ENCODE measurements at regions not wholly inside any gene's neighbourhood (a gene's known extent, or its start where the extent isn't known, plus 50 kb on each side); places are given as distances from the start of the nearest gene placed in this dataset.

DNA sequence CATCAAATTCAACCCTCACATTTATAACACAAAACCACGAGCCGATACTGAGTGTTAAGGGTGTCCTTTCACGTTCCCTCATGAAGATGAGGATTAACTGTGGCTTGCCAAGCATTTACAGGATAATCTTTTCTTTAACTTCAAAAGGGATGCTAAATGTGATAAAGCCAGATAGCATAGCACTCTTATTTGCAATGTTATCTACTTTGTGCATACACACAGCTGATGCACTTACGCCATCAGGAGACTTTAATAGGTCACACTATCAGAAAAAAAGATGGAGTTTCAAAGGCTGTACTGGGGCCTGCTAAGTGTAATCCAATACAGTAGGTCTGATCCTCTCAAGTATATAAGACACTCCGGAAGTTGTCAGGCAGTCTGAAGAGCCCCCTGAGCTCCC lies 572.7 kb downstream of the PIK3C3 start:
- Histone ChIP-seq H3K4me1 (ENCODE audit: control insufficient read depth in 1 of 2, insufficient read depth in 2 of 2, low read length in 2 of 2) (no peaks in the 10 kb centered on the region), H3K27ac (ENCODE audit: low read depth in 1 of 2, low read length in 2 of 2) (no peak overlapping the region), H3K9me3 (ENCODE audit: control insufficient read depth, low read length) (peaks cover 4% of the 10 kb centered on the region), H3K36me3 (ENCODE audit: control insufficient read depth in 1 of 2, insufficient read depth in 2 of 2, low read length in 1 of 2) (no peaks in the 10 kb centered on the region), H3K27me3 (ENCODE audit: control insufficient read depth in 1 of 2, insufficient read depth in 2 of 2, low read length in 1 of 2) (no peaks in the 10 kb centered on the region), H3K4me3 (ENCODE audit: low read length in 2 of 2) (no peak overlapping the region)
- intact Hi-C loops (cut with DNase I): no loop called here
- WGBS, 2 donors: 90 to 92% methylated on average over 5 of the region's 5 CpGs
- DNase-seq (no peak), ATAC-seq (ENCODE audit: low FRiP score) (no peak)

DNA sequence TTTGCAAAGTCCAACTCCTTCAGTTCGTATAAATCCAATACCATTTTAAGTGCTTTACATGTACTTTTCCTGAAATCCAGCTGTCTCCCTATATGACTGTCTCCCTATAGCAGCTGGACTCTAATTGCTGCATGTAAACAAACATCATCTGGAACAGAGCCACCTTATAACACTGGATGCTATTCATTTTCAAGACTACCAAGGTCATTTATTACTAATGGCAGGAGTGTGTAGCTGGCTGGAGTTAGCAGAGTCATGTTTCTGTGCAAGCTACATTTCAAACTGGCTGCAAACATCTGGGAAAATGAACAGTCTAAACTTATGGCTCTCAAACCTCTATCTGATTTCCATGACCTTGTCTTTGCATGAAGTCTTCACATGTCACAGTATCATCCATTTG lies 575.2 kb downstream of the PIK3C3 start:
- WGBS, 2 donors: 81 to 83% methylated on average over 1 of the region's 1 CpG
- no peak for DNase-seq
- no peaks in the 10 kb centered on the region for H3K4me1 ChIP-seq (ENCODE audit: control insufficient read depth in 1 of 2, insufficient read depth in 2 of 2, low read length in 2 of 2)
- H3K4me3 ChIP-seq (ENCODE audit: low read length in 2 of 2): no peak overlapping the region
- H3K27me3 ChIP-seq (ENCODE audit: control insufficient read depth in 1 of 2, insufficient read depth in 2 of 2, low read length in 1 of 2): no peaks in the 10 kb centered on the region
- H3K27ac ChIP-seq (ENCODE audit: low read depth in 1 of 2, low read length in 2 of 2): no peak overlapping the region
- no peaks in the 10 kb centered on the region for H3K36me3 ChIP-seq (ENCODE audit: control insufficient read depth in 1 of 2, insufficient read depth in 2 of 2, low read length in 1 of 2)
- H3K9me3 ChIP-seq (ENCODE audit: control insufficient read depth, low read length): peaks cover 2% of the 10 kb centered on the region
- no peak for ATAC-seq (ENCODE audit: low FRiP score)
- intact Hi-C loops (cut with DNase I): no loop called here

DNA sequence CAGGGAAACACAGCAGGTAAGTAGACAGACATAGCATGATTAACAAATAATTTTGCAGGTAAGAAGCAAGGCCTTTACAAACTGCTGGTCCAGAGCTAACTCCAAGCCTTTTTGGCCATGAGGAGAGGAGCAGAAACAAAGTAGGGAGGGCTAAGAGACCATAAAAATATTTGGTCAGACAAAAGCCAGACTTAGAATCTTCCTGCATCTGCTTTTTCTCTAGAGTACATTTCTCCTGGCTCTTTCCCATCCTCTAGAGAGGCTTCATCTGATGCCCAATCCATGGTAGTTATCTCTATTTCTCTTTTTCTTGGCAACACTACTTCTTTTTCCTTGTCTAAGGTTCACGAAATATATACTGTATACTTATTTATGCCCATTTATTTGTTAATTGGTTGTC lies 577.1 kb downstream of the PIK3C3 start:
- Histone ChIP-seq H3K4me1 (ENCODE audit: control insufficient read depth in 1 of 2, insufficient read depth in 2 of 2, low read length in 2 of 2) (no peaks in the 10 kb centered on the region), H3K36me3 (ENCODE audit: control insufficient read depth in 1 of 2, insufficient read depth in 2 of 2, low read length in 1 of 2) (no peaks in the 10 kb centered on the region), H3K27me3 (ENCODE audit: control insufficient read depth in 1 of 2, insufficient read depth in 2 of 2, low read length in 1 of 2) (no peaks in the 10 kb centered on the region), H3K4me3 (ENCODE audit: low read length in 2 of 2) (no peak overlapping the region), H3K9me3 (ENCODE audit: control insufficient read depth, low read length) (peaks cover 2% of the 10 kb centered on the region), H3K27ac (ENCODE audit: low read depth in 1 of 2, low read length in 2 of 2) (no peak overlapping the region)
- intact Hi-C loops (cut with DNase I): no loop called here
- DNase-seq: no peak
- ATAC-seq (ENCODE audit: low FRiP score): no peak
- WGBS, 2 donors: 56 to 76% methylated on average over 1 of the region's 1 CpG

DNA sequence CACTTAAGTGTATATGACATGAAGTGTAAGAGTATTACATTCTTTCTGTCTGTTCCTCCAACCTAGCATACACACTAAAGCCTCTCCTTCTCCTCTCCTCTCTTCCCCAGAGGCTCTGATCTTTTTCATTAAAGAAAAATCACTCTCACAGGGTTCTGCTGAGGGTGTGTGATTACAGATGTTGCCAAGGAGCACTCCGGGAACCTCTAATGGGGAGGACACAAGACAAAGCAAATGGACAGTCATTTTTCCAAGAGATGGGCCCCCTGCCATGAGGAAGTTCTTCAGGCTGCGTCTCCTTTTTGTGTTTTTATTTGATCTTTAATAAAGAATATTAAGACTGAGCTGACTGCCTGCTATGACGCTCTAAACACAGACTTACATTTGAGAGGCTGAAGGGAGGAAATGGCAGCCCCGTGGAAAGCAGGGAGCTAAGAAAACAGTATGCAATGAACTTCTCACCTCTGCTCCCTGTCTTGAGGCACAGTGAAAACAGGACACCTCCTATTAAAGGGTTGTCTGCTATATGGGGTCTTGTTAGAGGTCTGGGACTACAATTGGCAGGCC lies 578.1 kb downstream of the PIK3C3 start:
- 8% methylated on average over 4 of the region's 4 CpGs for WGBS, 2 donors
- intact Hi-C loops (cut with DNase I): no loop called here
- ATAC-seq (ENCODE audit: low FRiP score) (no peak), DNase-seq (no peak)
- no peaks in the 10 kb centered on the region for H3K27me3 ChIP-seq (ENCODE audit: control insufficient read depth in 1 of 2, insufficient read depth in 2 of 2, low read length in 1 of 2)
- no peak overlapping the region for H3K4me3 ChIP-seq (ENCODE audit: low read length in 2 of 2)
- H3K36me3 ChIP-seq (ENCODE audit: control insufficient read depth in 1 of 2, insufficient read depth in 2 of 2, low read length in 1 of 2): no peaks in the 10 kb centered on the region
- no peak overlapping the region for H3K27ac ChIP-seq (ENCODE audit: low read depth in 1 of 2, low read length in 2 of 2)
- H3K9me3 ChIP-seq (ENCODE audit: control insufficient read depth, low read length): peaks cover under 1% of the 10 kb centered on the region
- H3K4me1 ChIP-seq (ENCODE audit: control insufficient read depth in 1 of 2, insufficient read depth in 2 of 2, low read length in 2 of 2): no peaks in the 10 kb centered on the region

DNA sequence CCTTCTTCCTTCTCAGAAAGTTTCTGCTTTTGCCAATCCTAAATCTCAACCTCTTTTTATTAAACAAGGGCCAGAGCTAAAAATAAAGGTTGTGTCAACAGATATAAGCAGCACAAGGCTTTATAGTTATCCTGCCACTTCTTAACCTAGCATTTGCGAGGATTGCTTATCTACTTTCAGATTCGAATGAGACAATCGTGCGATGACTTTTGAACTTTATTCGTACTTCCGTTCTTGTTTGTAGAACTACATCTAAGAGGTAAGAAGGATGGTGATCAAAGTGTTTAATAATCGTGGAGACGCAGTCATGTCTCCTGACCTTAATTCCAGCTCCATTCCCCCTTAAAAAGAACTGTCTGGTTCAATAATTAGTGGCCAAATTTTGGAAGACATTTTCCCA lies 578.6 kb downstream of the PIK3C3 start:
- Histone ChIP-seq H3K9me3 (ENCODE audit: control insufficient read depth, low read length) (no peaks in the 10 kb centered on the region), H3K4me3 (ENCODE audit: low read length in 2 of 2) (no peak overlapping the region), H3K27me3 (ENCODE audit: control insufficient read depth in 1 of 2, insufficient read depth in 2 of 2, low read length in 1 of 2) (no peaks in the 10 kb centered on the region), H3K27ac (ENCODE audit: low read depth in 1 of 2, low read length in 2 of 2) (no peak overlapping the region), H3K4me1 (ENCODE audit: control insufficient read depth in 1 of 2, insufficient read depth in 2 of 2, low read length in 2 of 2) (no peaks in the 10 kb centered on the region), H3K36me3 (ENCODE audit: control insufficient read depth in 1 of 2, insufficient read depth in 2 of 2, low read length in 1 of 2) (no peaks in the 10 kb centered on the region)
- intact Hi-C loops (cut with DNase I): no loop called here
- DNase-seq (no peak), ATAC-seq (ENCODE audit: low FRiP score) (no peak)
- 37 to 42% methylated on average over 8 of the region's 8 CpGs for WGBS, 2 donors

DNA sequence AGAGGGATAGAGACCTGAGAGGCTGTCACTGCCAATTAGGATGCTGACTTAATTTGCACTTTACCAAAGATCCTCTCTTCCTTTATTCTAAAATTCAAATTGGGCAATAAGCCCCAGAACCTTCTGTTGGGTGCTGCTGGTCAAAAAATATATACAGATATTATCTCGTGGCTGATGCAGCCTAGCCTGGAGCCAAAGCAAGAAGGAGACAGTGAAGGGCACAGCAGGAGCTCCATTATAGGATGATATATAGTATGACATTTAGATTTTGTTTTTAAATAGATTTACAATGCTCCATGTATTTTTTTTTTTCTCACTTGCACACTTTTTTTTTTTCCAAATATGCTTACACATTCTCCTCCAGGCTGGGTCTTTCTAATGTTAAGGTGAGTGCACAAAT lies 579.3 kb downstream of the PIK3C3 start:
- no peak overlapping the region for H3K4me3 ChIP-seq (ENCODE audit: low read length in 2 of 2)
- no peaks in the 10 kb centered on the region for H3K9me3 ChIP-seq (ENCODE audit: control insufficient read depth, low read length)
- H3K27ac ChIP-seq (ENCODE audit: low read depth in 1 of 2, low read length in 2 of 2): no peak overlapping the region
- ATAC-seq (ENCODE audit: low FRiP score) (no peak), DNase-seq (no peak)
- no peaks in the 10 kb centered on the region for H3K27me3 ChIP-seq (ENCODE audit: control insufficient read depth in 1 of 2, insufficient read depth in 2 of 2, low read length in 1 of 2)
- intact Hi-C loops (cut with DNase I): no loop called here
- WGBS, 2 donors: 42 to 49% methylated on average over 1 of the region's 1 CpG
- no peaks in the 10 kb centered on the region for H3K36me3 ChIP-seq (ENCODE audit: control insufficient read depth in 1 of 2, insufficient read depth in 2 of 2, low read length in 1 of 2)
- H3K4me1 ChIP-seq (ENCODE audit: control insufficient read depth in 1 of 2, insufficient read depth in 2 of 2, low read length in 2 of 2): no peaks in the 10 kb centered on the region

DNA sequence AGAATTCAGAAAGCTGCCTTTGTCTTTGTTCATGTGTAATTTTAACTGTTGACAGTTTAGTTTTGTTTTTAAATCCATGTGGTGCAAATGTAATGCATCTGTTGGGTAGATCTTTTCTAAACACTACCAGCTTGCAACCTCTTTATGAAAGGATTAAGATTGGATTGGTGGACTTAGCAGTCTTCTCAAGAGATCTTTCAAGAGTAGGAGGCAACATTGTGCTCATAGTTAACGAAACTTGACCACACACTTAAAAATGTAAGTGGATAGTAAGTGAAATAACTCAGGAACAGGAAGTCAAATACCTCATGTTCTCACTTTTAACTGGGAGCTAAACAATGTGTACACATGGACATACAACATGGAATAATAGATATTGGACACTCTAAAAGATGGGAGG lies 579.0 kb downstream of the RIT2 start:
- ATAC-seq (ENCODE audit: low FRiP score) (no peak), DNase-seq (no peak)
- Histone ChIP-seq H3K27me3 (ENCODE audit: control insufficient read depth in 1 of 2, insufficient read depth in 2 of 2, low read length in 1 of 2) (no peaks in the 10 kb centered on the region), H3K4me3 (ENCODE audit: low read length in 2 of 2) (no peak overlapping the region), H3K9me3 (ENCODE audit: control insufficient read depth, low read length) (no peaks in the 10 kb centered on the region), H3K36me3 (ENCODE audit: control insufficient read depth in 1 of 2, insufficient read depth in 2 of 2, low read length in 1 of 2) (no peaks in the 10 kb centered on the region), H3K4me1 (ENCODE audit: control insufficient read depth in 1 of 2, insufficient read depth in 2 of 2, low read length in 2 of 2) (no peaks in the 10 kb centered on the region), H3K27ac (ENCODE audit: low read depth in 1 of 2, low read length in 2 of 2) (no peak overlapping the region)
- intact Hi-C loops (cut with DNase I): no loop called here
- 88% methylated on average over 1 of the region's 1 CpG for WGBS, 2 donors

DNA sequence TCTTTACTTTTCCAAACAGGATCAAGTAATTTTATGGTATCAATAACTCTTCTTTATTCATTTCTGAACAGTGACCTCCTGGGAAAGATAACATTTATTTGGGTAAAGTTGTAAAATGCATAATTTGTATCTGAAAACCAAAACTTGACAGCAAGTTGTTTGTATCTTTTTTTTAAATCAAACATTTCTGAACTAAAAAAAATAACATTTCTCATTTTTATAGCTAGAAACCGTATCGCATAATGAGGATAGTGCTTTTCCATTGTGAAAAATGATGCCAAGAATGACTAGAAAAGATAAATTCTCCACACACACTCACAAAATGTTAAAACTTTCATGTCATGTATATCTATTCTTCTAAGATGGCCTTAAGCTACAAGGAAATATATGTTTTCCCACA lies 578.2 kb downstream of the RIT2 start:
- Histone ChIP-seq H3K9me3 (ENCODE audit: control insufficient read depth, low read length) (no peaks in the 10 kb centered on the region), H3K27ac (ENCODE audit: low read depth in 1 of 2, low read length in 2 of 2) (no peak overlapping the region), H3K27me3 (ENCODE audit: control insufficient read depth in 1 of 2, insufficient read depth in 2 of 2, low read length in 1 of 2) (no peaks in the 10 kb centered on the region), H3K4me3 (ENCODE audit: low read length in 2 of 2) (no peak overlapping the region), H3K36me3 (ENCODE audit: control insufficient read depth in 1 of 2, insufficient read depth in 2 of 2, low read length in 1 of 2) (no peaks in the 10 kb centered on the region), H3K4me1 (ENCODE audit: control insufficient read depth in 1 of 2, insufficient read depth in 2 of 2, low read length in 2 of 2) (no peaks in the 10 kb centered on the region)
- 43 to 67% methylated on average over 2 of the region's 2 CpGs for WGBS, 2 donors
- intact Hi-C loops (cut with DNase I): no loop called here
- DNase-seq (no peak), ATAC-seq (ENCODE audit: low FRiP score) (no peak)

DNA sequence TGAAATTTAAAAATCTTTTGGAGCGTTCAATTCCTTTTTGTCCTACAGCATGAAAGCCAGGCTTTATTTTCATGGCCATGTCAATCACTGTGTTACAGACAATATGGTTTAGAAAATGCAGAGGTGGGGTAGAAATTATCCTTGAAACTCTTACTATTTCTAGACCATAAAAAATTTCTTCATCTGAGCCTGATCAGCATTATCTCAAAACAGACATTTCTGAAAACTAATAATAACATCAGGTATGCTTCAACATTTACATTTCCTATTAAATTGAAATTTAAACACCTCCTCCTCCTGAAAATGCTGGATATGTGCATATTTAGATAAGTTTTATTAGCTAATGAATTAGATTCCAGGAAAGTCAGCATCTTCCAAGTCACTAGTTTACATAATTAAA lies 570.6 kb downstream of the RIT2 start:
- no peak for DNase-seq
- ATAC-seq (ENCODE audit: low FRiP score): no peak
- Histone ChIP-seq H3K27me3 (ENCODE audit: control insufficient read depth in 1 of 2, insufficient read depth in 2 of 2, low read length in 1 of 2) (no peaks in the 10 kb centered on the region), H3K36me3 (ENCODE audit: control insufficient read depth in 1 of 2, insufficient read depth in 2 of 2, low read length in 1 of 2) (no peaks in the 10 kb centered on the region), H3K27ac (ENCODE audit: low read depth in 1 of 2, low read length in 2 of 2) (no peak overlapping the region), H3K4me3 (ENCODE audit: low read length in 2 of 2) (no peak overlapping the region), H3K9me3 (ENCODE audit: control insufficient read depth, low read length) (no peaks in the 10 kb centered on the region), H3K4me1 (ENCODE audit: control insufficient read depth in 1 of 2, insufficient read depth in 2 of 2, low read length in 2 of 2) (no peaks in the 10 kb centered on the region)
- intact Hi-C loops (cut with DNase I): no loop called here
- 93% methylated on average over 1 of the region's 1 CpG for WGBS, 2 donors

All from aorta (tissue), 5 donors.